Smooth muscle cell (in vitro differentiated cells): ENCODE measurements at regions not wholly inside any gene's neighbourhood (a gene's known extent, or its start where the extent isn't known, plus 50 kb on each side); places are given as distances from the start of the nearest gene placed in this dataset.

Source experiments
- DNase-seq: peaks from one replicate; lab custom pipeline; 2025; ENCODE audit not compliant: unreplicated experiment; lab: John Stamatoyannopoulos, UW
- H2AFZ ChIP-seq: fragments of 200-600 bp; sonication (generic); 2 replicates; pipeline ENCODE4 v1.6.0; 2016; ENCODE audit warnings: antibody characterized with exemption, low read depth, mild to moderate bottlenecking
- H3F3A ChIP-seq: fragments of 200-600 bp; sonication (generic); 2 replicates; pipeline ENCODE4 v1.6.0; 2017; ENCODE audit warnings: antibody characterized with exemption, low read depth
- H3K27ac ChIP-seq: fragments of 200-600 bp; sonication (generic); 2 replicates; pipeline ENCODE4 v1.5.1; 2016; ENCODE audit warnings: low read depth, mild to moderate bottlenecking
- H3K27me3 ChIP-seq: fragments of 200-600 bp; sonication (generic); 2 replicates; pipeline ENCODE4 v1.6.1; 2016; ENCODE audit warnings: low read depth, mild to moderate bottlenecking
- H3K36me3 ChIP-seq: fragments of 200-600 bp; sonication (generic); 2 replicates; pipeline ENCODE4 v1.5.1; 2016; ENCODE audit warnings: low read depth
- H3K4me1 ChIP-seq: fragments of 200-600 bp; sonication (generic); 2 replicates; pipeline ENCODE4 v1.5.1; 2016; ENCODE audit warnings: low read depth
- H3K4me2 ChIP-seq: fragments of 200-600 bp; sonication (generic); 2 replicates; pipeline ENCODE4 v1.6.0; 2016; ENCODE audit warnings: mild to moderate bottlenecking
- H3K4me3 ChIP-seq: fragments of 200-600 bp; sonication (generic); 2 replicates; pipeline ENCODE4 v1.5.1; 2016; ENCODE audit warnings: mild to moderate bottlenecking
- H3K79me2 ChIP-seq: fragments of 200-600 bp; sonication (generic); 2 replicates; pipeline ENCODE4 v1.6.0; 2016; ENCODE audit warnings: low read depth, mild to moderate bottlenecking
- H3K9ac ChIP-seq: fragments of 200-600 bp; sonication (generic); 2 replicates; pipeline ENCODE4 v1.6.0; 2016; ENCODE audit warnings: low read depth
- H3K9me3 ChIP-seq: fragments of 200-600 bp; sonication (generic); replicated peaks from 2 replicates; pipeline ENCODE4 v1.5.1; 2016; ENCODE audit warnings: low read depth
- H4K20me1 ChIP-seq: fragments of 200-600 bp; sonication (generic); 2 replicates; pipeline ENCODE4 v1.6.0; 2016; ENCODE audit warnings: low read depth
- WGBS: methylation state at CpG from one replicate; pipeline ENCODE4 v1.1.7; 2016; ENCODE audit warnings: low lambda C conversion rate; 5-methylcytosine and 5-hydroxymethylcytosine counted together
- TF ChIP-seq, protein P1 (sequence below): fragments of 200-600 bp; sonication (generic); IDR thresholded peaks from 2 replicates; pipeline ENCODE4 v1.5.1; 2017; ENCODE audit warnings: borderline replicate concordance, mild to moderate bottlenecking, antibody characterized with exemption; ENCODE audit not compliant: insufficient read depth, poor library complexity, severe bottlenecking

DNA sequence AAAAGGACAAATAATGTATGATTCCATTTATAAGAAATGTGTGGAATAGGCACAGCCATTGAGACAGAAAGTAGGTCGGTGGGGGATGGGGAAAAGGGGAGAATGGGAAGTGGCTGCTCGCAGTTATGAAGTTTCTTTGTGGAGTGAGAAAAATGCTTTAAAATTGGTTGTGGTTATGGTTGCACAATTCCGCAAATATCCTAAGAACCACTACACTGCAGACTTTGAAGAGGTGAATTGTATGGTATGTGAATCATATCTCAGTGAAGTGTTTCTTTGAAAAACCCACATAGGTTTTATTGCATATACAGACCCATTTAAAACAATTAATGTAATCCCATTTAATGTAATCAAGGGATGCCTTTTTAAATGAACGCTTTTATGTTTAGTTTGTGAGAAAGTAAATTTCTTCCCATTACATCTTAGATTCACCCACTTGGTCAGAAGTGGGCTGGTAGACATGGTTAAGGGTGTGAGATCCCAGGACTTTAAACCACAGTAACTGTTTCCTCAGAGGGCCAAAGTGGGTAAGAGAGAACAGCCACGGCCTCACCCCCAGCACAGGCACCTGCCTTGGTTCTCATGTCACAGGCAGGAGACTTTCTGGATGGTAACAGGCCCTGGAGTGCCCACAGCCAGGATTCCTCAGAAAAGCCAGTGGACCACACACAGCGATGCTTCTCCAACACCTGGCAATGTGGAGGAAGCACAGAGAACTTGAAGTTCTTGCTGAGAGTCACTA, 119.3 kb upstream of the GJB6 start:
- H3K36me3 ChIP-seq, result no peaks in the 10 kb centered on the region
- no peak for DNase-seq
- H3K27me3 ChIP-seq, result no peaks in the 10 kb centered on the region
- no peaks in the 10 kb centered on the region for H3F3A ChIP-seq
- H3K4me2 ChIP-seq, result peak overlapping the region; percentile 55
- H3K27ac ChIP-seq, result peak overlapping the region; percentile 45
- no peak overlapping the region for H2AFZ ChIP-seq
- H3K9ac ChIP-seq, result no peak overlapping the region
- peaks cover 6% of the 10 kb centered on the region for H3K4me1 ChIP-seq
- TF ChIP-seq, protein P1, sequence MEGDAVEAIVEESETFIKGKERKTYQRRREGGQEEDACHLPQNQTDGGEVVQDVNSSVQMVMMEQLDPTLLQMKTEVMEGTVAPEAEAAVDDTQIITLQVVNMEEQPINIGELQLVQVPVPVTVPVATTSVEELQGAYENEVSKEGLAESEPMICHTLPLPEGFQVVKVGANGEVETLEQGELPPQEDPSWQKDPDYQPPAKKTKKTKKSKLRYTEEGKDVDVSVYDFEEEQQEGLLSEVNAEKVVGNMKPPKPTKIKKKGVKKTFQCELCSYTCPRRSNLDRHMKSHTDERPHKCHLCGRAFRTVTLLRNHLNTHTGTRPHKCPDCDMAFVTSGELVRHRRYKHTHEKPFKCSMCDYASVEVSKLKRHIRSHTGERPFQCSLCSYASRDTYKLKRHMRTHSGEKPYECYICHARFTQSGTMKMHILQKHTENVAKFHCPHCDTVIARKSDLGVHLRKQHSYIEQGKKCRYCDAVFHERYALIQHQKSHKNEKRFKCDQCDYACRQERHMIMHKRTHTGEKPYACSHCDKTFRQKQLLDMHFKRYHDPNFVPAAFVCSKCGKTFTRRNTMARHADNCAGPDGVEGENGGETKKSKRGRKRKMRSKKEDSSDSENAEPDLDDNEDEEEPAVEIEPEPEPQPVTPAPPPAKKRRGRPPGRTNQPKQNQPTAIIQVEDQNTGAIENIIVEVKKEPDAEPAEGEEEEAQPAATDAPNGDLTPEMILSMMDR, result no peak
- no peaks in the 10 kb centered on the region for H3K9me3 ChIP-seq
- H3K79me2 ChIP-seq, result no peaks in the 10 kb centered on the region
- no peaks in the 10 kb centered on the region for H4K20me1 ChIP-seq
- H3K4me3 ChIP-seq, result no peak overlapping the region
- WGBS, result 50% methylated on average over 6 of the region's 6 CpGs

DNA sequence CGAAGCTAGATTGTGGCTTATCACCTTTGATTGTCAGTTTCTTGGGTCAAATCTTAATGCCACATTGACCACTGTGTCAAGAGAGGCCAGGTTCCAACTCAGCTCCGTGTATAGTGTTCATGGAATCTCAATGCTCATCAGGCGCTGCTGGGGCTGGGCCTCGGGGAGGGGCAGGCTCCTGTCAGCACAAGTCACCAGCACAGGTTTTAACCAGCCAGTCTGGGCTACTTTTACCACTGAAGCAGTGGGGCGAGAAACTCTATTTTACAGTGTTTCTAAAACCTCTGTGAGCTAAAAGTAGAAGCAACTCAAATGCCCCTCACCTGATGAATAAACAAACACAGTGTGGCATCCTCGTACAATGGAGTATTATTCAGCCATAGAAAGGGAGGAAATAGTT, 118.7 kb upstream of the GJB6 start:
- TF ChIP-seq, protein P1, result no peak
- H3K9ac ChIP-seq, result no peak overlapping the region
- H3F3A ChIP-seq, result no peaks in the 10 kb centered on the region
- no peaks in the 10 kb centered on the region for H3K27me3 ChIP-seq
- no peaks in the 10 kb centered on the region for H3K79me2 ChIP-seq
- H3K4me2 ChIP-seq, result peak overlapping the region; percentile 55
- no peak overlapping the region for H2AFZ ChIP-seq
- 84% methylated on average over 6 of the region's 6 CpGs for WGBS
- no peaks in the 10 kb centered on the region for H3K36me3 ChIP-seq
- DNase-seq, result no peak
- no peaks in the 10 kb centered on the region for H3K9me3 ChIP-seq
- no peak overlapping the region for H3K4me3 ChIP-seq
- H3K27ac ChIP-seq, result peak overlapping the region; percentile 45
- H3K4me1 ChIP-seq, result peaks cover 6% of the 10 kb centered on the region
- H4K20me1 ChIP-seq, result no peaks in the 10 kb centered on the region

DNA sequence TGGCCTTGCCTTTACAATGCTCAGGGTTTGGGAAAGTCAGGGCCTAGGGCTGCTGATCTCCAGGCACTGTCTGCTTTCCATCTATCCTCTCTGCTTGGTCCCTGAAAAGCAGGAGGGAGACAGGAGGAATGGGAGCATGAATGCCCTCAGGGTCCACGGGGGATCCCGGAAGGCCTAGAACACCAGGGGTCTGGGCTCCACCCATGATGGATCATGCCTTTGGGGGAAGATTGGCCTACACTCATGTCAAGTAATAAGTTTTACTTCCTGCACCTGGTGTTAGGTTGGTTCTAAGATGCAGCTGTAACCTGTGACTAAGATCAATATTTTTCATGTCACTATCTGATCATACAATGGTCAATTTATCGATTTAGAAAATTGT, 118.3 kb upstream of the GJB6 start:
- H2AFZ ChIP-seq, result no peak overlapping the region
- H4K20me1 ChIP-seq, result no peaks in the 10 kb centered on the region
- no peaks in the 10 kb centered on the region for H3K27me3 ChIP-seq
- peaks cover 6% of the 10 kb centered on the region for H3K4me1 ChIP-seq
- H3K36me3 ChIP-seq, result no peaks in the 10 kb centered on the region
- no peaks in the 10 kb centered on the region for H3F3A ChIP-seq
- 79% methylated on average over 3 of the region's 3 CpGs for WGBS
- TF ChIP-seq, protein P1, result no peak
- H3K79me2 ChIP-seq, result no peaks in the 10 kb centered on the region
- DNase-seq, result no peak
- H3K9ac ChIP-seq, result no peak overlapping the region
- H3K4me2 ChIP-seq, result no peak overlapping the region
- H3K4me3 ChIP-seq, result no peak overlapping the region
- H3K9me3 ChIP-seq, result no peaks in the 10 kb centered on the region
- H3K27ac ChIP-seq, result no peak overlapping the region
